K562 (cell line): ENCODE measurements at regions not wholly inside any gene's neighbourhood (a gene's known extent, or its start where the extent isn't known, plus 50 kb on each side); places are given as distances from the start of the nearest gene placed in this dataset.

ENCODE experiments used
- ATAC-seq: fragments of 200-7000 bp; cut with Tn5 transposase; 3 replicates; pipeline ENCODE4 v1.9.1; 2020; ENCODE audit warnings: moderate library complexity
- BruUV-seq: library from RNA; stranded (reverse); fragments of 400-500 nt; replicated peaks from 2 replicates; lab custom pipeline; 2021; lab: Mats Ljungman, UMichigan
- CTCF ChIA-PET: fragments of 300-600 bp; formaldehyde crosslinking; extraction: SDS; loops from one replicate; lab custom pipeline; 2021; ENCODE audit warnings: low intra/inter-chr PET ratio; lab: Yijun Ruan, JAX
- POLR2A ChIA-PET: fragments of 300-600, 350-650 bp; sonication (Branson Sonifier 250); formaldehyde crosslinking; extraction: SDS; loops from one replicate; lab custom pipeline; 2021; ENCODE audit warnings: antibody characterized with exemption, inconsistent platforms; lab: Yijun Ruan, JAX
- DNase-seq, 4 experiments: peaks; one replicate each; pipeline versions ENCODE4 v3.0.0 to v3.0.0-alpha.2; 2011 to 2018; ENCODE audit warnings: low spot score in 3 of 4, mixed read lengths in 3 of 4; ENCODE audit errors: extremely low read depth in 1 of 4
- FAIRE-seq: peaks from 2 replicates; lab custom pipeline; 2011; peaks lifted over from hg19 to GRCh38; lab: Jason Lieb, UNC
- H2AFZ ChIP-seq: 2 replicates; pipeline ENCODE4 v1.6.0; 2011; ENCODE audit warnings: low read depth, low read length, control low read depth, inconsistent platforms
- H3K27ac ChIP-seq: fragments of 200-600 bp; 3 replicates; pipeline ENCODE4 v1.8.0; 2011; ENCODE audit warnings: low read depth, mild to moderate bottlenecking, control low read depth, inconsistent platforms, low read length, moderate library complexity, mixed read lengths; ENCODE audit errors: extremely low read depth
- H3K27me3 ChIP-seq, 2 experiments: fragments of 300-600 bp in 1 of 2; 2 replicates in 1 of 2; 3 replicates in 1 of 2; pipeline versions ENCODE4 v1.6.0 to v1.8.0; 2011; ENCODE audit warnings: inconsistent platforms in 2 of 2, low read length in 2 of 2, mild to moderate bottlenecking in 1 of 2, mixed read lengths in 1 of 2, moderate library complexity in 1 of 2; ENCODE audit not compliant: control insufficient read depth in 2 of 2, insufficient read depth in 2 of 2
- H3K36me3 ChIP-seq: fragments of 300-600 bp; 3 replicates; pipeline ENCODE4 v1.8.0; 2011; ENCODE audit warnings: mild to moderate bottlenecking, low read length, inconsistent platforms; ENCODE audit not compliant: control insufficient read depth, insufficient read depth
- H3K4me1 ChIP-seq, 2 experiments: fragments of 200-600 bp in 1 of 2; replicated peaks in 1 of 2; 2 replicates in 1 of 2; 3 replicates in 1 of 2; pipeline versions ENCODE4 v1.5.1 to v1.8.0; 2011; ENCODE audit warnings: inconsistent platforms in 2 of 2, low read length in 2 of 2, mild to moderate bottlenecking in 1 of 2, mixed read lengths in 1 of 2, moderate library complexity in 1 of 2; ENCODE audit not compliant: control insufficient read depth in 2 of 2, insufficient read depth in 2 of 2
- H3K4me2 ChIP-seq: 2 replicates; pipeline ENCODE4 v1.6.1; 2011; ENCODE audit warnings: low read length, control low read depth, inconsistent platforms, mixed read lengths; ENCODE audit not compliant: insufficient read depth
- H3K4me3 ChIP-seq: fragments of 200-600 bp; sonication (generic), shearing (Covaris generic); 2 replicates; pipeline ENCODE4 v1.5.1; 2016; ENCODE audit warnings: control low read depth, inconsistent platforms
- H3K79me2 ChIP-seq: fragments of 200-600 bp; 3 replicates; pipeline ENCODE4 v1.8.0; 2011; ENCODE audit warnings: low read length, inconsistent platforms; ENCODE audit not compliant: control insufficient read depth, insufficient read depth
- H3K9ac ChIP-seq, 2 experiments: 2 replicates each; pipeline versions ENCODE4 v1.6.0 to v1.6.1; 2011; ENCODE audit warnings: low read depth in 2 of 2, low read length in 2 of 2, control low read depth in 1 of 2, inconsistent platforms in 1 of 2, mild to moderate bottlenecking in 1 of 2, mixed read lengths in 1 of 2; ENCODE audit not compliant: insufficient read depth in 1 of 2
- H3K9me1 ChIP-seq: one replicate; pipeline ENCODE4 v1.6.0; 2011; ENCODE audit warnings: inconsistent platforms, mild to moderate bottlenecking, low read length, moderate library complexity; ENCODE audit not compliant: control insufficient read depth, insufficient read depth
- H3K9me3 ChIP-seq: replicated peaks from 2 replicates; pipeline ENCODE4 v1.5.1; 2011; ENCODE audit warnings: low read depth, low read length, inconsistent platforms; ENCODE audit not compliant: control insufficient read depth, insufficient read depth
- H4K20me1 ChIP-seq: replicated peaks from 2 replicates; pipeline ENCODE4 v1.6.1; 2011; ENCODE audit warnings: low read length, inconsistent platforms, mixed read lengths; ENCODE audit not compliant: control insufficient read depth, insufficient read depth
- BRD4 ChIP-seq: fragments of 200-600 bp; sonication (generic); IDR thresholded peaks from 2 replicates; pipeline ENCODE4 v1.6.1; 2017; ENCODE audit warnings: inconsistent platforms
- CBFB ChIP-seq: sonication (generic); formaldehyde crosslinking; IDR thresholded peaks from 2 replicates; pipeline ENCODE4 v1.4.0; 2020; ENCODE audit warnings: mild to moderate bottlenecking, missing genetic modification reagents
- CHD4 ChIP-seq: fragments of 200-600 bp; sonication (generic); IDR thresholded peaks from 3 replicates; pipeline ENCODE4 v1.6.1; 2012; ENCODE audit warnings: low read depth, mild to moderate bottlenecking, mixed read lengths, low read length, inconsistent platforms; ENCODE audit not compliant: insufficient read depth, insufficient replicate concordance, poor library complexity, severe bottlenecking
- DACH1 ChIP-seq: fragments of 450-650 bp; IDR thresholded peaks from 2 replicates; pipeline ENCODE4 v1.6.1; 2018; ENCODE audit not compliant: partially characterized antibody
- E2F3 ChIP-seq: fragments of 250-450 bp; sonication (Bioruptor Pico); IDR thresholded peaks from 2 replicates; pipeline ENCODE4 v1.4.0; 2020; ENCODE audit warnings: mild to moderate bottlenecking
- FOXJ2 ChIP-seq: fragments of 200-800 bp; sonication (Bioruptor generic); IDR thresholded peaks from 2 replicates; pipeline ENCODE4 v1.6.1; 2016; ENCODE audit warnings: missing genetic modification characterization, missing compliant biosample characterization
- JUN ChIP-seq, 2 experiments: sonication (generic) in 1 of 2; formaldehyde crosslinking in 1 of 2; IDR thresholded peaks; 2 replicates each; pipeline versions ENCODE4 v1.6.1 to v1.8.0; 2012 to 2022; ENCODE audit warnings: borderline replicate concordance in 2 of 2, mild to moderate bottlenecking in 2 of 2, improper control_type of control experiment in 1 of 2, low read depth in 1 of 2, low read length in 1 of 2, missing genetic modification reagents in 1 of 2
- PHB ChIP-seq: fragments of 250-450 bp; sonication (Bioruptor Pico); IDR thresholded peaks from 2 replicates; pipeline ENCODE4 v1.5.0; 2021
- PHTF2 ChIP-seq: fragments of 250-450 bp; sonication (Bioruptor Pico); IDR thresholded peaks from 2 replicates; pipeline ENCODE4 v1.5.0; 2021; ENCODE audit warnings: mild to moderate bottlenecking
- RBBP5 ChIP-seq: fragments of 200-600 bp; sonication (generic); IDR thresholded peaks from 2 replicates; pipeline ENCODE4 v1.6.1; 2012; ENCODE audit warnings: borderline replicate concordance, mild to moderate bottlenecking, low read length, control low read depth, inconsistent platforms; ENCODE audit not compliant: insufficient read depth, poor library complexity, severe bottlenecking
- RHOXF2B ChIP-seq: fragments of 250-450 bp; sonication (Bioruptor Pico); conservative IDR thresholded peaks from 2 replicates; pipeline ENCODE4 v1.5.1; 2021
- SMAD4 ChIP-seq: fragments of 250-450 bp; sonication (Bioruptor Pico); conservative IDR thresholded peaks from 2 replicates; pipeline ENCODE4 v1.8.0; 2021; ENCODE audit warnings: inconsistent platforms, mild to moderate bottlenecking, moderate library complexity
- SP1 ChIP-seq: sonication (generic); formaldehyde crosslinking; IDR thresholded peaks from 2 replicates; pipeline ENCODE4 v1.8.1; 2022; ENCODE audit warnings: mild to moderate bottlenecking, missing genetic modification reagents
- ZNF133 ChIP-seq: fragments of 250-450 bp; sonication (Bioruptor Pico); IDR thresholded peaks from 2 replicates; pipeline ENCODE4 v1.4.0; 2020; ENCODE audit warnings: mild to moderate bottlenecking
- ZNF134 ChIP-seq: fragments of 250-450 bp; sonication (Bioruptor Pico); conservative IDR thresholded peaks from 2 replicates; pipeline ENCODE4 v1.4.0; 2020
- ZNF224 ChIP-seq: sonication (generic); formaldehyde crosslinking; IDR thresholded peaks from 2 replicates; pipeline ENCODE4 v1.8.0; 2022; ENCODE audit warnings: mild to moderate bottlenecking, missing genetic modification reagents
- ZNF274 ChIP-seq: IDR thresholded peaks from 2 replicates; pipeline ENCODE4 v1.6.1; 2011; ENCODE audit warnings: low read depth, mild to moderate bottlenecking, low read length, moderate library complexity, borderline replicate concordance
- ZNF589 ChIP-seq: fragments of 200-800 bp; sonication (Bioruptor generic); IDR thresholded peaks from 2 replicates; pipeline ENCODE4 v1.6.1; 2016; ENCODE audit warnings: low read depth, missing genetic modification characterization, missing compliant biosample characterization
- WGBS: fragments of 100-300 bp; shearing (Covaris generic); methylation state at CpG from one replicate; pipeline ENCODE4 v1.1.6; 2016; ENCODE audit warnings: low coverage, mixed read lengths; ENCODE audit not compliant: insufficient coverage; ENCODE audit errors: missing lambda C conversion rate; 5-methylcytosine and 5-hydroxymethylcytosine counted together
- in situ Hi-C: fragments of 300-500 bp; cut with MboI; formaldehyde crosslinking; loops from 4 replicates; pipeline ENCODE4 v1.15.0; 2018; ENCODE audit warnings: inconsistent platforms, mixed read lengths
- intact Hi-C: fragments of 100-400 bp; cut with micrococcal nuclease; formaldehyde crosslinking; loops from 2 replicates; pipeline ENCODE4 v1.14.2; 2022
- TF ChIP-seq, protein P1 (sequence below): sonication (generic); formaldehyde crosslinking; IDR thresholded peaks from 2 replicates; pipeline ENCODE4 v1.8.0; 2022; ENCODE audit warnings: mild to moderate bottlenecking, missing genetic modification reagents
- TF ChIP-seq, protein P2 (sequence below): fragments of 250-450 bp; sonication (Bioruptor Pico); IDR thresholded peaks from 2 replicates; pipeline ENCODE4 v1.5.0; 2020; ENCODE audit warnings: mild to moderate bottlenecking

- TF ChIP-seq CHD4, result no peak
- no peak for TF ChIP-seq RBBP5
Observed at GRCh38 chr1:60173729-60174505, 100.3 kb upstream of the C1orf87 start (continued).

GRCh38 chr1:60173006-60173405 lies 99.4 kb upstream of the C1orf87 start:
- no peaks in the 10 kb centered on the region for H3K4me1 ChIP-seq
- TF ChIP-seq ZNF133 (no peak), FOXJ2 (tag) (no peak), ZNF224 (CRISPR knock-in tag) (no peak), JUN (IDR thresholded peaks at IDR 0.05; ENCODE audit: borderline replicate concordance, low read depth, low read length) (no peak), JUN (CRISPR knock-in tag; IDR thresholded peaks at IDR 0.05; ENCODE audit: borderline replicate concordance) (no peak), SP1 (CRISPR knock-in tag) (no peak), PHTF2 (CRISPR knock-in tag) (no peak), RHOXF2B (CRISPR knock-in tag) (no peak), ZNF134 (CRISPR knock-in tag) (no peak), ZNF589 (no peak), PHB (CRISPR knock-in tag) (no peak), SMAD4 (CRISPR knock-in tag) (no peak), BRD4 (no peak), DACH1 (no peak), ZNF274 (no peak), CBFB (no peak), E2F3 (CRISPR knock-in tag) (no peak)
- TF ChIP-seq, protein P1, sequence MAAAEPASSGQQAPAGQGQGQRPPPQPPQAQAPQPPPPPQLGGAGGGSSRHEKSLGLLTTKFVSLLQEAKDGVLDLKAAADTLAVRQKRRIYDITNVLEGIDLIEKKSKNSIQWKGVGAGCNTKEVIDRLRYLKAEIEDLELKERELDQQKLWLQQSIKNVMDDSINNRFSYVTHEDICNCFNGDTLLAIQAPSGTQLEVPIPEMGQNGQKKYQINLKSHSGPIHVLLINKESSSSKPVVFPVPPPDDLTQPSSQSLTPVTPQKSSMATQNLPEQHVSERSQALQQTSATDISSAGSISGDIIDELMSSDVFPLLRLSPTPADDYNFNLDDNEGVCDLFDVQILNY, result no peak
- TF ChIP-seq, protein P2, sequence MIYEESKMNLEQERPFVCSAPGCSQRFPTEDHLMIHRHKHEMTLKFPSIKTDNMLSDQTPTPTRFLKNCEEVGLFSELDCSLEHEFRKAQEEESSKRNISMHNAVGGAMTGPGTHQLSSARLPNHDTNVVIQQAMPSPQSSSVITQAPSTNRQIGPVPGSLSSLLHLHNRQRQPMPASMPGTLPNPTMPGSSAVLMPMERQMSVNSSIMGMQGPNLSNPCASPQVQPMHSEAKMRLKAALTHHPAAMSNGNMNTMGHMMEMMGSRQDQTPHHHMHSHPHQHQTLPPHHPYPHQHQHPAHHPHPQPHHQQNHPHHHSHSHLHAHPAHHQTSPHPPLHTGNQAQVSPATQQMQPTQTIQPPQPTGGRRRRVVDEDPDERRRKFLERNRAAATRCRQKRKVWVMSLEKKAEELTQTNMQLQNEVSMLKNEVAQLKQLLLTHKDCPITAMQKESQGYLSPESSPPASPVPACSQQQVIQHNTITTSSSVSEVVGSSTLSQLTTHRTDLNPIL (CRISPR knock-in tag), result no peak
- no peak overlapping the region for H3K4me3 ChIP-seq
- POLR2A ChIA-PET, result no interaction called here
- H3K9me1 ChIP-seq, result no peaks in the 10 kb centered on the region
- no peaks in the 10 kb centered on the region for H3K36me3 ChIP-seq
- DNase-seq (no peak), FAIRE-seq (no peak), ATAC-seq (no peak)
- H4K20me1 ChIP-seq, result no peaks in the 10 kb centered on the region
- H2AFZ ChIP-seq, result no peak overlapping the region
- no peaks in the 10 kb centered on the region for H3K9me3 ChIP-seq
- in situ Hi-C loops, result no loop called here
- no peaks in the 10 kb centered on the region for H3K79me2 ChIP-seq
- no peaks in the 10 kb centered on the region for H3K27me3 ChIP-seq
- H3K27ac ChIP-seq, result no peak overlapping the region
- WGBS, result 0% methylated on average over 2 of the region's 2 CpGs
- CTCF ChIA-PET, result no interaction called here
- BruUV-seq, result no TSS peak
- no peak overlapping the region for H3K9ac ChIP-seq
- no peak overlapping the region for H3K4me2 ChIP-seq
- intact Hi-C loops, result no loop called here
